ENCODE measurements at regions not wholly inside any gene's neighbourhood (a gene's known extent, or its start where the extent isn't known, plus 50 kb on each side); places are given as distances from the start of the nearest gene placed in this dataset.

DNA sequence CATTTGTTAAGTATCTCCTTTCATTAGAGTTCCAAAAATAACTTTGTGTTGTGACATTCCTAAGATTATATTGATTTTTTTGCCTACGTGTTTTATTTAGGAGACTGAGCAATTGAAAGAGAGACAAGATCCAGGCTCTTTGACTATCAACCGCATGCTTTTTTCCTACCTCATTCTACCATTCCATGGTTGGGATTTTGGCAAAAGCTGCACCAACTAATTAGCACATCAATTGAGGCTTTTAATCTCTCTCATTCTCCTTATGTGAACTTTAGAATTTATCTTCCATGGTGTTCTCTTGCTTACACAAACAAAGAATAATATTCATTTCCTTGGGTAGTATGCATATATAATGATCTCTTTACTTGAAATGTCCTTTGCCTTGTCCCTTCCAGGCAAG, 338.7 kb upstream of the SMC2 start:
- TF ChIP-seq, protein P1, sequence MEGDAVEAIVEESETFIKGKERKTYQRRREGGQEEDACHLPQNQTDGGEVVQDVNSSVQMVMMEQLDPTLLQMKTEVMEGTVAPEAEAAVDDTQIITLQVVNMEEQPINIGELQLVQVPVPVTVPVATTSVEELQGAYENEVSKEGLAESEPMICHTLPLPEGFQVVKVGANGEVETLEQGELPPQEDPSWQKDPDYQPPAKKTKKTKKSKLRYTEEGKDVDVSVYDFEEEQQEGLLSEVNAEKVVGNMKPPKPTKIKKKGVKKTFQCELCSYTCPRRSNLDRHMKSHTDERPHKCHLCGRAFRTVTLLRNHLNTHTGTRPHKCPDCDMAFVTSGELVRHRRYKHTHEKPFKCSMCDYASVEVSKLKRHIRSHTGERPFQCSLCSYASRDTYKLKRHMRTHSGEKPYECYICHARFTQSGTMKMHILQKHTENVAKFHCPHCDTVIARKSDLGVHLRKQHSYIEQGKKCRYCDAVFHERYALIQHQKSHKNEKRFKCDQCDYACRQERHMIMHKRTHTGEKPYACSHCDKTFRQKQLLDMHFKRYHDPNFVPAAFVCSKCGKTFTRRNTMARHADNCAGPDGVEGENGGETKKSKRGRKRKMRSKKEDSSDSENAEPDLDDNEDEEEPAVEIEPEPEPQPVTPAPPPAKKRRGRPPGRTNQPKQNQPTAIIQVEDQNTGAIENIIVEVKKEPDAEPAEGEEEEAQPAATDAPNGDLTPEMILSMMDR (tag by site-specific recombination; IDR thresholded peaks at IDR 0.05) = no peak
- no peak for TF ChIP-seq TRIM28 (IDR thresholded peaks at IDR 0.05; ENCODE audit: borderline replicate concordance, low read length)
- TF ChIP-seq OVOL3 (tag by site-specific recombination; IDR thresholded peaks at IDR 0.05) = no peak
- no peak for TF ChIP-seq ZNF112 (tag by site-specific recombination; IDR thresholded peaks at IDR 0.05)
- TF ChIP-seq, protein P2, sequence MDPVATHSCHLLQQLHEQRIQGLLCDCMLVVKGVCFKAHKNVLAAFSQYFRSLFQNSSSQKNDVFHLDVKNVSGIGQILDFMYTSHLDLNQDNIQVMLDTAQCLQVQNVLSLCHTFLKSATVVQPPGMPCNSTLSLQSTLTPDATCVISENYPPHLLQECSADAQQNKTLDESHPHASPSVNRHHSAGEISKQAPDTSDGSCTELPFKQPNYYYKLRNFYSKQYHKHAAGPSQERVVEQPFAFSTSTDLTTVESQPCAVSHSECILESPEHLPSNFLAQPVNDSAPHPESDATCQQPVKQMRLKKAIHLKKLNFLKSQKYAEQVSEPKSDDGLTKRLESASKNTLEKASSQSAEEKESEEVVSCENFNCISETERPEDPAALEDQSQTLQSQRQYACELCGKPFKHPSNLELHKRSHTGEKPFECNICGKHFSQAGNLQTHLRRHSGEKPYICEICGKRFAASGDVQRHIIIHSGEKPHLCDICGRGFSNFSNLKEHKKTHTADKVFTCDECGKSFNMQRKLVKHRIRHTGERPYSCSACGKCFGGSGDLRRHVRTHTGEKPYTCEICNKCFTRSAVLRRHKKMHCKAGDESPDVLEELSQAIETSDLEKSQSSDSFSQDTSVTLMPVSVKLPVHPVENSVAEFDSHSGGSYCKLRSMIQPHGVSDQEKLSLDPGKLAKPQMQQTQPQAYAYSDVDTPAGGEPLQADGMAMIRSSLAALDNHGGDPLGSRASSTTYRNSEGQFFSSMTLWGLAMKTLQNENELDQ (tag by site-specific recombination; IDR thresholded peaks at IDR 0.05; ENCODE audit: low read depth) = no peak
